K562 (cell line): ENCODE measurements at regions not wholly inside any gene's neighbourhood (a gene's known extent, or its start where the extent isn't known, plus 50 kb on each side); places are given as distances from the start of the nearest gene placed in this dataset.

Experiments
- ATAC-seq: fragments of 200-7000 bp; cut with Tn5 transposase; 3 replicates; pipeline ENCODE4 v1.9.1; 2020; ENCODE audit warnings: moderate library complexity
- BruUV-seq: library from RNA; stranded (reverse); fragments of 400-500 nt; replicated peaks from 2 replicates; lab custom pipeline; 2021; lab: Mats Ljungman, UMichigan
- CTCF ChIA-PET: fragments of 300-600 bp; formaldehyde crosslinking; extraction: SDS; loops from one replicate; lab custom pipeline; 2021; ENCODE audit warnings: low intra/inter-chr PET ratio; lab: Yijun Ruan, JAX
- POLR2A ChIA-PET: fragments of 300-600, 350-650 bp; sonication (Branson Sonifier 250); formaldehyde crosslinking; extraction: SDS; loops from one replicate; lab custom pipeline; 2021; ENCODE audit warnings: antibody characterized with exemption, inconsistent platforms; lab: Yijun Ruan, JAX
- DNase-seq, 4 experiments: peaks; one replicate each; pipeline versions ENCODE4 v3.0.0 to v3.0.0-alpha.2; 2011 to 2018; ENCODE audit warnings: low spot score in 3 of 4, mixed read lengths in 3 of 4; ENCODE audit errors: extremely low read depth in 1 of 4
- FAIRE-seq: peaks from 2 replicates; lab custom pipeline; 2011; peaks lifted over from hg19 to GRCh38; lab: Jason Lieb, UNC
- H2AFZ ChIP-seq: 2 replicates; pipeline ENCODE4 v1.6.0; 2011; ENCODE audit warnings: low read depth, low read length, control low read depth, inconsistent platforms
- H3K27ac ChIP-seq: fragments of 200-600 bp; 3 replicates; pipeline ENCODE4 v1.8.0; 2011; ENCODE audit warnings: low read depth, mild to moderate bottlenecking, control low read depth, inconsistent platforms, low read length, moderate library complexity, mixed read lengths; ENCODE audit errors: extremely low read depth
- H3K27me3 ChIP-seq, 2 experiments: fragments of 300-600 bp in 1 of 2; 2 replicates in 1 of 2; 3 replicates in 1 of 2; pipeline versions ENCODE4 v1.6.0 to v1.8.0; 2011; ENCODE audit warnings: inconsistent platforms in 2 of 2, low read length in 2 of 2, mild to moderate bottlenecking in 1 of 2, mixed read lengths in 1 of 2, moderate library complexity in 1 of 2; ENCODE audit not compliant: control insufficient read depth in 2 of 2, insufficient read depth in 2 of 2
- H3K36me3 ChIP-seq: fragments of 300-600 bp; 3 replicates; pipeline ENCODE4 v1.8.0; 2011; ENCODE audit warnings: mild to moderate bottlenecking, low read length, inconsistent platforms; ENCODE audit not compliant: control insufficient read depth, insufficient read depth
- H3K4me1 ChIP-seq, 2 experiments: fragments of 200-600 bp in 1 of 2; replicated peaks in 1 of 2; 2 replicates in 1 of 2; 3 replicates in 1 of 2; pipeline versions ENCODE4 v1.5.1 to v1.8.0; 2011; ENCODE audit warnings: inconsistent platforms in 2 of 2, low read length in 2 of 2, mild to moderate bottlenecking in 1 of 2, mixed read lengths in 1 of 2, moderate library complexity in 1 of 2; ENCODE audit not compliant: control insufficient read depth in 2 of 2, insufficient read depth in 2 of 2
- H3K4me2 ChIP-seq: 2 replicates; pipeline ENCODE4 v1.6.1; 2011; ENCODE audit warnings: low read length, control low read depth, inconsistent platforms, mixed read lengths; ENCODE audit not compliant: insufficient read depth
- H3K4me3 ChIP-seq: fragments of 200-600 bp; sonication (generic), shearing (Covaris generic); 2 replicates; pipeline ENCODE4 v1.5.1; 2016; ENCODE audit warnings: control low read depth, inconsistent platforms
- H3K79me2 ChIP-seq: fragments of 200-600 bp; 3 replicates; pipeline ENCODE4 v1.8.0; 2011; ENCODE audit warnings: low read length, inconsistent platforms; ENCODE audit not compliant: control insufficient read depth, insufficient read depth
- H3K9ac ChIP-seq, 2 experiments: 2 replicates each; pipeline versions ENCODE4 v1.6.0 to v1.6.1; 2011; ENCODE audit warnings: low read depth in 2 of 2, low read length in 2 of 2, control low read depth in 1 of 2, inconsistent platforms in 1 of 2, mild to moderate bottlenecking in 1 of 2, mixed read lengths in 1 of 2; ENCODE audit not compliant: insufficient read depth in 1 of 2
- H3K9me1 ChIP-seq: one replicate; pipeline ENCODE4 v1.6.0; 2011; ENCODE audit warnings: inconsistent platforms, mild to moderate bottlenecking, low read length, moderate library complexity; ENCODE audit not compliant: control insufficient read depth, insufficient read depth
- H3K9me3 ChIP-seq: replicated peaks from 2 replicates; pipeline ENCODE4 v1.5.1; 2011; ENCODE audit warnings: low read depth, low read length, inconsistent platforms; ENCODE audit not compliant: control insufficient read depth, insufficient read depth
- H4K20me1 ChIP-seq: replicated peaks from 2 replicates; pipeline ENCODE4 v1.6.1; 2011; ENCODE audit warnings: low read length, inconsistent platforms, mixed read lengths; ENCODE audit not compliant: control insufficient read depth, insufficient read depth
- SMARCA5 ChIP-seq: fragments of 450-650 bp; IDR thresholded peaks from 2 replicates; pipeline ENCODE4 v1.6.1; 2016
- TAF1 ChIP-seq: IDR thresholded peaks from 2 replicates; pipeline ENCODE4 v1.6.1; 2011; ENCODE audit warnings: mild to moderate bottlenecking, low read length, moderate library complexity; ENCODE audit not compliant: insufficient read depth, control insufficient read depth, severe bottlenecking; ENCODE audit errors: extremely low read depth
- TEAD2 ChIP-seq: fragments of 450-650 bp; IDR thresholded peaks from 2 replicates; pipeline ENCODE4 v1.6.1; 2016; ENCODE audit warnings: missing genetic modification characterization, control low read depth, missing compliant biosample characterization
- ZNF431 ChIP-seq: sonication (generic); formaldehyde crosslinking; IDR thresholded peaks from 2 replicates; pipeline ENCODE4 v1.8.0; 2022; ENCODE audit warnings: mild to moderate bottlenecking, missing genetic modification reagents
- WGBS: fragments of 100-300 bp; shearing (Covaris generic); methylation state at CpG from one replicate; pipeline ENCODE4 v1.1.6; 2016; ENCODE audit warnings: low coverage, mixed read lengths; ENCODE audit not compliant: insufficient coverage; ENCODE audit errors: missing lambda C conversion rate; 5-methylcytosine and 5-hydroxymethylcytosine counted together
- in situ Hi-C: fragments of 300-500 bp; cut with MboI; formaldehyde crosslinking; loops from 4 replicates; pipeline ENCODE4 v1.15.0; 2018; ENCODE audit warnings: inconsistent platforms, mixed read lengths
- intact Hi-C: fragments of 100-400 bp; cut with micrococcal nuclease; formaldehyde crosslinking; loops from 2 replicates; pipeline ENCODE4 v1.14.2; 2022

DNA sequence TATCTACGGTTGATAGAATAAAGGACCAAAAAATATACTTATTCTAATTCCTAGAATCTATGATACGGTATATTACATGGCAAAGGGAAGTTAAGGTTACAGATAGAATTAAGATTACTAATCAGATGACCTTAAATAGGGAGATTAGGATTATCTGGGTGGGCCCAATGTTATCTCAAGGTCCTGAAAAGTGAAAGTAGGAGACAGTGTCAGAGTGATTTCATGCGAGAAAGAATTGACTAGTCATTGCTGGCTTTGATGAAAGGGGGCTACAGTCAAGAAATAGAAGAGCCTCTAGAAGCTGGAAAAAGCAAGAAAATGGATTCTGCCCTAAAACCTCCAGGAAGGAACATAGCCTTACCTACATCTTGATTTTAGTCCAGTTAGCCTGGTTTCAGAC, 176.9 kb upstream of the PPP1R2C start:
- no peaks in the 10 kb centered on the region for H3K4me1 ChIP-seq
- TF ChIP-seq TEAD2 (tag) (no peak), ZNF431 (CRISPR knock-in tag) (no peak), SMARCA5 (no peak)
- ChIA-PET CTCF (no interaction called here), POLR2A (no interaction called here)
- in situ Hi-C loops (no loop called here), intact Hi-C loops (no loop called here)
- H3K27me3 ChIP-seq: no peaks in the 10 kb centered on the region
- no peak overlapping the region for H2AFZ ChIP-seq
- no peaks in the 10 kb centered on the region for H4K20me1 ChIP-seq
- no peak for ATAC-seq
- no peak overlapping the region for H3K9ac ChIP-seq
- no peaks in the 10 kb centered on the region for H3K36me3 ChIP-seq
- no peaks in the 10 kb centered on the region for H3K79me2 ChIP-seq
- no peak for DNase-seq
- no peak overlapping the region for H3K4me2 ChIP-seq
- FAIRE-seq: no peak
- no peak overlapping the region for H3K4me3 ChIP-seq
- no peaks in the 10 kb centered on the region for H3K9me1 ChIP-seq
- WGBS: 3% methylated on average over 3 of the region's 3 CpGs
- no peak overlapping the region for H3K27ac ChIP-seq
- no TSS peak for BruUV-seq
- no peaks in the 10 kb centered on the region for H3K9me3 ChIP-seq

DNA sequence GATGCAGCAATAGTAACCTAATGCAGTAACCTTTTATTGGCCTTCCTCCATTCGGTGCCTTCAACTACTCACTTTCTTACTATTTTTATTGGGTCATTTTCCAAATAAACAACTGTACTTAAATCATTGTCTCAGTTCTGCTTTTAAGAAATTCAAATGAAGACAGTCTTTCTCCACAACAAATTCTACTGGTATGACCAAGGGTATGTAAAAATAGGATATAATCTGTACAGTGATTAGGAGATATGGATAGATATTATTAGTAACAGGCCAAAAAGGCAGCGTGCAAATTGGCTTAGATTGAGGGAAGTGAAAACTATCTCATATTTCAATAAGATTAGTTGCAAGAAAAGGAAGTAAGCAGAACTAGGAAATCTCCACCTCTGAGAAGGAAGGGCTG, 177.4 kb upstream of the PPP1R2C start:
- TF ChIP-seq TAF1: no peak
- no peak overlapping the region for H3K4me3 ChIP-seq
- H3K4me2 ChIP-seq: no peak overlapping the region

More for the DNA sequence above, 177.4 kb upstream of the PPP1R2C start:
- H4K20me1 ChIP-seq: no peaks in the 10 kb centered on the region
- DNase-seq (no peak), ATAC-seq (no peak), FAIRE-seq (no peak)
- intact Hi-C loops: no loop called here
- CTCF ChIA-PET: no interaction called here
- no peak overlapping the region for H3K9ac ChIP-seq
- no peaks in the 10 kb centered on the region for H3K36me3 ChIP-seq
- POLR2A ChIA-PET: no interaction called here
- BruUV-seq: no TSS peak
- no peaks in the 10 kb centered on the region for H3K4me1 ChIP-seq
- no peak overlapping the region for H3K27ac ChIP-seq
- no peaks in the 10 kb centered on the region for H3K27me3 ChIP-seq
- H3K9me1 ChIP-seq: no peaks in the 10 kb centered on the region
- 0% methylated on average over 2 of the region's 2 CpGs for WGBS
- H2AFZ ChIP-seq: no peak overlapping the region
- H3K9me3 ChIP-seq: no peaks in the 10 kb centered on the region
- H3K79me2 ChIP-seq: no peaks in the 10 kb centered on the region
- in situ Hi-C loops: no loop called here
